AG08396 (cell line): ENCODE measurements at regions not wholly inside any gene's neighbourhood (a gene's known extent, or its start where the extent isn't known, plus 50 kb on each side); places are given as distances from the start of the nearest gene placed in this dataset.
"Not testable (repeated sequence)": the region's sequence is repeated elsewhere in the genome, so short reads cannot be mapped to it uniquely, and the experiment has no call there.

Experiments used
- DNase-seq: peaks from one replicate; pipeline ENCODE4 v3.0.0; 2012; ENCODE audit warnings: low spot score, mixed read lengths

- no peak for DNase-seq
These were observed 1265.8 kb upstream of the CNTN5 start for GRCh38 chr11:97754976-97755375.

- DNase-seq: no peak
These were observed 1264.0 kb upstream of the CNTN5 start for GRCh38 chr11:97756571-97757335.

GRCh38 chr11:97761175-97761574 lies 1259.6 kb upstream of the CNTN5 start:
- DNase-seq: no peak

- DNase-seq: no peak
These were observed 1256.6 kb upstream of the CNTN5 start for GRCh38 chr11:97764193-97764592.

- no peak for DNase-seq
These were observed 1256.1 kb upstream of the CNTN5 start for GRCh38 chr11:97764605-97765004.

- no peak for DNase-seq
These were observed 1250.2 kb upstream of the CNTN5 start for GRCh38 chr11:97770570-97770969.

GRCh38 chr11:97772705-97773104 lies 1248.0 kb upstream of the CNTN5 start:
- no peak for DNase-seq

GRCh38 chr11:97784388-97784787 lies 1236.4 kb upstream of the CNTN5 start:
- DNase-seq: not testable (repeated sequence)

- no peak for DNase-seq
These were observed 1233.8 kb upstream of the CNTN5 start for GRCh38 chr11:97786961-97787360.

- DNase-seq: no peak
These were observed 1225.9 kb upstream of the CNTN5 start for GRCh38 chr11:97794876-97795275.

- no peak for DNase-seq
These were observed 1219.9 kb upstream of the CNTN5 start for GRCh38 chr11:97800891-97801290.

GRCh38 chr11:97814325-97814959 lies 1206.3 kb upstream of the CNTN5 start:
- DNase-seq: no peak

GRCh38 chr11:97815667-97816066 lies 1205.1 kb upstream of the CNTN5 start:
- no peak for DNase-seq

- DNase-seq: no peak
These were observed 1188.3 kb upstream of the CNTN5 start for GRCh38 chr11:97832451-97832850.

GRCh38 chr11:97833412-97833811 lies 1187.3 kb upstream of the CNTN5 start:
- no peak for DNase-seq

- DNase-seq: no peak
These were observed 1176.7 kb upstream of the CNTN5 start for GRCh38 chr11:97844016-97844415.

- DNase-seq: no peak
These were observed 1173.0 kb upstream of the CNTN5 start for GRCh38 chr11:97847730-97848129.

- DNase-seq: no peak
These were observed 1170.0 kb upstream of the CNTN5 start for GRCh38 chr11:97850701-97851100.

GRCh38 chr11:97854357-97854756 lies 1166.4 kb upstream of the CNTN5 start:
- no peak for DNase-seq

- no peak for DNase-seq
These were observed 1165.9 kb upstream of the CNTN5 start for GRCh38 chr11:97854877-97855276.

- no peak for DNase-seq
These were observed 1164.1 kb upstream of the CNTN5 start for GRCh38 chr11:97856666-97857065.

GRCh38 chr11:97860237-97860636 lies 1160.5 kb upstream of the CNTN5 start:
- no peak for DNase-seq

GRCh38 chr11:97862021-97862420 lies 1158.7 kb upstream of the CNTN5 start:
- no peak for DNase-seq
